Heart right ventricle (tissue), 16 donors: ENCODE measurements at regions not wholly inside any gene's neighbourhood (a gene's known extent, or its start where the extent isn't known, plus 50 kb on each side); places are given as distances from the start of the nearest gene placed in this dataset.

Source experiments
- ATAC-seq, 8 donors: fragments of 200-7000 bp; cut with Tn5 transposase; one replicate each; pipeline ENCODE4 v1.9.1; 2020; ENCODE audit warnings: mild to moderate bottlenecking in 8 of 8, moderate library complexity in 8 of 8, moderate number of reproducible peaks in 1 of 8
- DNase-seq, 2 donors: peaks; one replicate each; pipeline ENCODE4 v3.0.0-alpha.2; 2020
- H3K27ac ChIP-seq, 10 donors: fragments of 200-600 bp; sonication (generic) in 2 of 10; one replicate each; pipeline versions ENCODE4 v1.5.0 to v1.8.0; 2020 to 2022; ENCODE audit warnings: mild to moderate bottlenecking in 3 of 10
- H3K27me3 ChIP-seq, 7 donors: fragments of 200-600 bp; one replicate each; pipeline ENCODE4 v1.8.0; 2021 to 2022; ENCODE audit warnings: mild to moderate bottlenecking in 2 of 7
- H3K36me3 ChIP-seq, 9 donors: fragments of 200-600 bp; sonication (generic) in 1 of 9; one replicate each; pipeline versions ENCODE4 v1.5.0 to v1.8.0; 2020 to 2022; ENCODE audit warnings: mild to moderate bottlenecking in 2 of 9
- H3K4me1 ChIP-seq, 9 donors: fragments of 200-600 bp; sonication (generic) in 1 of 9; one replicate each; pipeline versions ENCODE4 v1.5.0 to v1.8.0; 2020 to 2022; ENCODE audit warnings: mild to moderate bottlenecking in 4 of 9
- H3K4me3 ChIP-seq, 10 donors: fragments of 200-600 bp; sonication (generic) in 2 of 10; one replicate each; pipeline versions ENCODE4 v1.5.0 to v1.8.0; 2020 to 2022; ENCODE audit warnings: mild to moderate bottlenecking in 7 of 10, moderate library complexity in 2 of 10
- H3K9me3 ChIP-seq, 11 donors: fragments of 200-600 bp in 10 of 11; sonication (generic) in 2 of 11; one replicate each; pipeline versions ENCODE4 v1.5.0 to v1.8.0; 2013 to 2022; ENCODE audit warnings: mild to moderate bottlenecking in 2 of 11, control low read depth in 1 of 11, moderate library complexity in 1 of 11
- WGBS, 2 donors: extraction: QIAGEN DNeasy Blood & Tissue Kit; methylation state at CpG; one replicate each; pipeline ENCODE4 v1.1.7; 2013; ENCODE audit warnings: inconsistent platforms in 1 of 2; 5-methylcytosine and 5-hydroxymethylcytosine counted together
- intact Hi-C, 10 donors: fragments of 100-400 bp; cut with DNase I; formaldehyde crosslinking; loops; one replicate each; pipeline versions ENCODE4 v1.11.1 to v1.14.2; 2022
- TF ChIP-seq, protein P1 (sequence below), 9 donors: fragments of 200-600 bp; sonication (generic) in 2 of 9; IDR thresholded peaks; one replicate each; pipeline versions ENCODE4 v1.5.0 to v1.8.0; 2021 to 2022; ENCODE audit warnings: antibody characterized with exemption in 9 of 9, mild to moderate bottlenecking in 5 of 9, moderate library complexity in 1 of 9
- donor health status: Arrhythmogenic right ventricular cardiomyopathy.
- donor health status: ischemic (EF 13 %, LVEDD 7.1; RV severe dilation, severe dysfunction).
- donor health status: healthy with polysubstance abuse.
- donor health status: DM: no; HTN: yes; CAD: no.
- donor health status: DM: no; HTN: no; CAD: no.
- donor health status: ischemic (EF 25% LVEDD 6.9; RV normal size, moderate dysfunction).
- donor health status: ischemic (EF 25% LVEDD 5.7; RV mildly dilated, moderate dysfunction).
- donor health status: healthy.
- donor health status: DM: yes; HTN: yes; CAD: no.
- donor health status: Ischemic cardiomyopathy.
- donor health status: ischemic (EF 35%, LVEDD 5.7; RV mildly dilated, moderate dysfunction).
- donor health status: nonischemic (EF 11% LVEDD 7.7; RV severe dilation, severe dysfunction).
- donor health status: DM: yes; HTN: yes; CAD: no.
- donor health status: PGD.
- donor health status: ischemic (EF 29% LVEDD 5.4; RV normal size, mild dysfunction).
- donor health status: nonischemic (EF 23%, LVEDD 6.1; RV moderate dilation, normal function).

- ATAC-seq (no peak), DNase-seq (no peak)
- 71 to 80% methylated on average over 2 of the region's 2 CpGs for WGBS, 2 donors
- peaks cover 0 to 10% (median 0%) of the 10 kb centered on the region in 11 donors for H3K9me3 ChIP-seq
- no peaks in the 10 kb centered on the region for H3K27me3 ChIP-seq
- TF ChIP-seq, protein P1, sequence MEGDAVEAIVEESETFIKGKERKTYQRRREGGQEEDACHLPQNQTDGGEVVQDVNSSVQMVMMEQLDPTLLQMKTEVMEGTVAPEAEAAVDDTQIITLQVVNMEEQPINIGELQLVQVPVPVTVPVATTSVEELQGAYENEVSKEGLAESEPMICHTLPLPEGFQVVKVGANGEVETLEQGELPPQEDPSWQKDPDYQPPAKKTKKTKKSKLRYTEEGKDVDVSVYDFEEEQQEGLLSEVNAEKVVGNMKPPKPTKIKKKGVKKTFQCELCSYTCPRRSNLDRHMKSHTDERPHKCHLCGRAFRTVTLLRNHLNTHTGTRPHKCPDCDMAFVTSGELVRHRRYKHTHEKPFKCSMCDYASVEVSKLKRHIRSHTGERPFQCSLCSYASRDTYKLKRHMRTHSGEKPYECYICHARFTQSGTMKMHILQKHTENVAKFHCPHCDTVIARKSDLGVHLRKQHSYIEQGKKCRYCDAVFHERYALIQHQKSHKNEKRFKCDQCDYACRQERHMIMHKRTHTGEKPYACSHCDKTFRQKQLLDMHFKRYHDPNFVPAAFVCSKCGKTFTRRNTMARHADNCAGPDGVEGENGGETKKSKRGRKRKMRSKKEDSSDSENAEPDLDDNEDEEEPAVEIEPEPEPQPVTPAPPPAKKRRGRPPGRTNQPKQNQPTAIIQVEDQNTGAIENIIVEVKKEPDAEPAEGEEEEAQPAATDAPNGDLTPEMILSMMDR (IDR thresholded peaks at IDR 0.05), result no peak
- no peaks in the 10 kb centered on the region for H3K36me3 ChIP-seq
- H3K27ac ChIP-seq, result no peak overlapping the region
- intact Hi-C loops, result no loop called here
- no peak overlapping the region for H3K4me3 ChIP-seq
- H3K4me1 ChIP-seq, result no peaks in the 10 kb centered on the region
Observed at GRCh38 chr1:187645651-187646050, 816.9 kb downstream of the PLA2G4A start.

DNA sequence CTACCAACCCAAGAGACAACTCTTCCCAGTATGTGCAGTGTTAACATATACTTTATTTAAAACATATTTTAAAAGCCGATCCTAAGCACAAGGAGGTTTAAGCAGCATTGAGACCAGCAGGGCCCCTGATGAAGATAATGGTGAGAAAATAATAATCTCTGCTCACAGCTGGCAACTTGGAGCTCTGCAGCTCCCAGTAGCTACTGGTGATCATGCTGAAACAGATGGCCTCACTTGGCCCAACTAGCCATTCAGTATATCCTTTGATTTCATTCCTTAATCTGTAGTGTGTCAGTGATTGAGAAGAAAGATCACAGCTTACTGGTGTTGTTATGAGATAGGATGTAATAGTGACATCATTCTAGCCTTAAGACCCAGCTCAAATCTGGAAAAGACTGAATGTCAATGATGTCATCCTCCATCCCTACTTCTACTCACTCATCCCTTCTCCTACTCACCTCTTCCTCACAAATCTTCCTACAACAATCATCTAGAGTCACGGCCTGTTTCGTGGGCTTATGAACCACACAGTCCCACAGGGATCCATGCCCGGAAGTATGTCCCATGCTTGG lies 817.9 kb downstream of the PLA2G4A start:
- no peaks in the 10 kb centered on the region for H3K27me3 ChIP-seq

DNA sequence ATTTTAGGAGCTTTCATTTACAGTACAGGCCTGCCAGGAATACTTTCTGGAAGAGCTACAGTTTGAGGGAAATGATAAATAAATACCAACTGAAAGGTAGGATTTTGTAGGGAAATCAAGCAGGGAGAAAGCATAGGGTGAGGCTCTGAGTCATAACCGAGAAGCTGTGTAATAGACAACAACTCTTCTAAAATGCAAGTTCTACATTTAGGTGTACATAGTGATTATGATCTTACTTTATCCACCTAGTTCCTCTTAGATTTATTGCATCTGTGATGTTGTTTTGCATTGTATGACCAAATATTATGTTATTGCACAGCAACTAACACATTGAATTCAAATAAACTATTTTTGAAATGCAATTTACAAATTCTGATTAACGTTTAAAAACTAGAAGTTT lies 819.3 kb downstream of the PLA2G4A start:
- Histone ChIP-seq H3K36me3 (no peaks in the 10 kb centered on the region), H3K4me3 (no peak overlapping the region), H3K27ac (no peak overlapping the region), H3K9me3 (no peaks in the 10 kb centered on the region), H3K4me1 (no peaks in the 10 kb centered on the region), H3K27me3 (no peaks in the 10 kb centered on the region)
- no peak for ATAC-seq
- TF ChIP-seq, protein P1 (IDR thresholded peaks at IDR 0.05), result no peak
- intact Hi-C loops, result no loop called here
- DNase-seq, result no peak
- 68 to 77% methylated on average over 2 of the region's 2 CpGs for WGBS, 2 donors

More for the DNA sequence above, 817.9 kb downstream of the PLA2G4A start:
- H3K27ac ChIP-seq, result no peak overlapping the region
- 68 to 70% methylated on average over 4 of the region's 4 CpGs for WGBS, 2 donors
- intact Hi-C loops, result no loop called here
- DNase-seq (no peak), ATAC-seq (no peak)
- H3K4me1 ChIP-seq, result no peaks in the 10 kb centered on the region
- H3K9me3 ChIP-seq, result peaks cover 0 to 3% (median 0%) of the 10 kb centered on the region in 11 donors
- H3K36me3 ChIP-seq, result no peaks in the 10 kb centered on the region
- TF ChIP-seq, protein P1 (IDR thresholded peaks at IDR 0.05), result no peak
- no peak overlapping the region for H3K4me3 ChIP-seq

DNA sequence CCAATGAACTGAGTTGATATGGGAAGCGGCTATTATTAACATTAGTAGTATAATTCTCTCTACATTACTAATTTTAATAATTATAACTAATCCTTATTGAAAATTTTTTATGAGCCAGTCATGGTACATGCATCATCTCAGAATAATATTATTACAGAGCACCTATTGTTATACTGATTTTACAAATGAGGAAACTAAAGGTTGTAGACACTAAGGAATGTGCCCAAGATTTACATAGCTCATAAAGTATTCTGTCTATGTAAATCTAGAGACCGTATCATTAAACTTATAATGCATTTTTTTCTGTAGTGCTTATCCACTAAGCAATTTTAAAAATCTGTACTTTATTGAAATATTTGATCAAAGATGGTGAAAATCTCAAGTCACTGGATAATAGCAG lies 825.9 kb downstream of the PLA2G4A start:
- intact Hi-C loops, result no loop called here
- DNase-seq, result no peak
- TF ChIP-seq, protein P1 (IDR thresholded peaks at IDR 0.05), result no peak
- H3K4me1 ChIP-seq, result no peaks in the 10 kb centered on the region
- H3K9me3 ChIP-seq, result no peaks in the 10 kb centered on the region
- no peak overlapping the region for H3K4me3 ChIP-seq
- 81 to 91% methylated on average over 2 of the region's 2 CpGs for WGBS, 2 donors
- H3K27ac ChIP-seq, result no peak overlapping the region
- ATAC-seq, result no peak
- H3K27me3 ChIP-seq, result no peaks in the 10 kb centered on the region
- no peaks in the 10 kb centered on the region for H3K36me3 ChIP-seq
